ENCODE measurements at regions not wholly inside any gene's neighbourhood (a gene's known extent, or its start where the extent isn't known, plus 50 kb on each side); places are given as distances from the start of the nearest gene placed in this dataset.
"Not testable (repeated sequence)": the region's sequence is repeated elsewhere in the genome, so short reads cannot be mapped to it uniquely, and the experiment has no call there.

GRCh38 chr2:144969564-144969963, 449.6 kb upstream of the ZEB2 start:
- TF ChIP-seq CTCF (IDR thresholded peaks at IDR 0.05); EZH2 (IDR thresholded peaks at IDR 0.05; ENCODE audit: borderline replicate concordance, insufficient read depth, low read depth, low read length, poor library complexity, severe bottlenecking): not testable (repeated sequence)
